Tongue (tissue), 1 donor: ENCODE measurements at regions not wholly inside any gene's neighbourhood (a gene's known extent, or its start where the extent isn't known, plus 50 kb on each side); places are given as distances from the start of the nearest gene placed in this dataset.
"Not testable (repeated sequence)": the region's sequence is repeated elsewhere in the genome, so short reads cannot be mapped to it uniquely, and the experiment has no call there.

Experiments used
- DNase-seq: peaks from one replicate; pipeline ENCODE4 v3.0.0-alpha.2; 2015

GRCh38 chr10:28896791-28897409 is 219.6 kb downstream of the BAMBI start:
- DNase-seq: not testable (repeated sequence)

- DNase-seq: no peak
Observed at GRCh38 chr10:28897617-28898464, 220.5 kb downstream of the BAMBI start.

- no peak for DNase-seq
Observed at GRCh38 chr10:28902215-28902614, 224.9 kb downstream of the BAMBI start.

- no peak for DNase-seq
Observed at GRCh38 chr10:28903063-28903462, 225.7 kb downstream of the BAMBI start.

GRCh38 chr10:28903736-28904135 is 226.4 kb downstream of the BAMBI start:
- DNase-seq: no peak

- no peak for DNase-seq
Observed at GRCh38 chr10:28905371-28905770, 228.1 kb downstream of the BAMBI start.

- no peak for DNase-seq
Observed at GRCh38 chr10:28906011-28906411, 228.7 kb downstream of the BAMBI start.

- no peak for DNase-seq
Observed at GRCh38 chr10:28906415-28906814, 229.1 kb downstream of the BAMBI start.

- no peak for DNase-seq
Observed at GRCh38 chr10:28906934-28907333, 229.6 kb downstream of the BAMBI start.

GRCh38 chr10:28909875-28910274 is 232.6 kb downstream of the BAMBI start:
- no peak for DNase-seq

- DNase-seq: peak; percentile 30
Observed at GRCh38 chr10:28910956-28911355, 233.6 kb downstream of the BAMBI start.

GRCh38 chr10:28911511-28911910 is 234.2 kb downstream of the BAMBI start:
- DNase-seq: not testable (repeated sequence)

GRCh38 chr10:28912017-28912783 is 234.9 kb downstream of the BAMBI start:
- no peak for DNase-seq

- DNase-seq: no peak
Observed at GRCh38 chr10:28913436-28914237, 236.3 kb downstream of the BAMBI start.

- no peak for DNase-seq
Observed at GRCh38 chr10:28914701-28915100, 237.4 kb downstream of the BAMBI start.

GRCh38 chr10:28915989-28916588 is 238.8 kb downstream of the BAMBI start:
- no peak for DNase-seq

- DNase-seq: no peak
Observed at GRCh38 chr10:28920091-28920490, 242.8 kb downstream of the BAMBI start.

- no peak for DNase-seq
Observed at GRCh38 chr10:28922127-28922526, 244.8 kb downstream of the BAMBI start.

- no peak for DNase-seq
Observed at GRCh38 chr10:28922861-28923260, 245.5 kb downstream of the BAMBI start.

GRCh38 chr10:28924717-28925116 is 247.4 kb downstream of the BAMBI start:
- no peak for DNase-seq

GRCh38 chr10:28925121-28925663 is 247.9 kb downstream of the BAMBI start:
- DNase-seq: peak; percentile 69
